Glomerular visceral epithelial cell (primary cell): ENCODE measurements at regions not wholly inside any gene's neighbourhood (a gene's known extent, or its start where the extent isn't known, plus 50 kb on each side); places are given as distances from the start of the nearest gene placed in this dataset.
A peak's percentile ranks its signal among the peaks of the same experiment; 100 is the strongest.
"Not testable (repeated sequence)": the region's sequence is repeated elsewhere in the genome, so short reads cannot be mapped to it uniquely, and the experiment has no call there.

ENCODE experiments used
- DNase-seq: peaks from one replicate; pipeline ENCODE4 v3.0.0-alpha.2; 2016; ENCODE audit errors: extremely low spot score

- peak; percentile 3 for DNase-seq
Measured at GRCh38 chr4:57424232-57424897, 314.2 kb upstream of the IGFBP7 start.

- no peak for DNase-seq
Measured at GRCh38 chr4:57418133-57418532, 307.9 kb upstream of the IGFBP7 start.

GRCh38 chr4:57412259-57413054 lies 302.3 kb upstream of the IGFBP7 start:
- no peak for DNase-seq

- no peak for DNase-seq
Measured at GRCh38 chr4:57410331-57411052, 300.3 kb upstream of the IGFBP7 start.

GRCh38 chr4:57405359-57405758 lies 295.2 kb upstream of the IGFBP7 start:
- no peak for DNase-seq

- DNase-seq: no peak
Measured at GRCh38 chr4:57404483-57404882, 294.3 kb upstream of the IGFBP7 start.

GRCh38 chr4:57403591-57403990 lies 293.4 kb upstream of the IGFBP7 start:
- DNase-seq: no peak

GRCh38 chr4:57401586-57401985 lies 291.4 kb upstream of the IGFBP7 start:
- no peak for DNase-seq

- DNase-seq: no peak
Measured at GRCh38 chr4:57378766-57379165, 268.6 kb upstream of the IGFBP7 start.

- no peak for DNase-seq
Measured at GRCh38 chr4:57374866-57375595, 264.8 kb upstream of the IGFBP7 start.

- no peak for DNase-seq
Measured at GRCh38 chr4:57373991-57374390, 263.8 kb upstream of the IGFBP7 start.

GRCh38 chr4:57371671-57372070 lies 261.5 kb upstream of the IGFBP7 start:
- no peak for DNase-seq

GRCh38 chr4:57370691-57371090 lies 260.5 kb upstream of the IGFBP7 start:
- DNase-seq: no peak

- DNase-seq: no peak
Measured at GRCh38 chr4:57369446-57369845, 259.3 kb upstream of the IGFBP7 start.

GRCh38 chr4:57364255-57364654 lies 254.1 kb upstream of the IGFBP7 start:
- no peak for DNase-seq

- no peak for DNase-seq
Measured at GRCh38 chr4:57363346-57363745, 253.2 kb upstream of the IGFBP7 start.

- no peak for DNase-seq
Measured at GRCh38 chr4:57360681-57361080, 250.5 kb upstream of the IGFBP7 start.

- DNase-seq: no peak
Measured at GRCh38 chr4:57355101-57355665, 245.0 kb upstream of the IGFBP7 start.

- no peak for DNase-seq
Measured at GRCh38 chr4:57351731-57352130, 241.5 kb upstream of the IGFBP7 start.

- DNase-seq: no peak
Measured at GRCh38 chr4:57344296-57344695, 234.1 kb upstream of the IGFBP7 start.

GRCh38 chr4:57342411-57342810 lies 232.2 kb upstream of the IGFBP7 start:
- no peak for DNase-seq

- not testable (repeated sequence) for DNase-seq
Measured at GRCh38 chr4:57338861-57339260, 228.7 kb upstream of the IGFBP7 start.
